Gastroesophageal sphincter (tissue), 4 donors: ENCODE measurements at regions not wholly inside any gene's neighbourhood (a gene's known extent, or its start where the extent isn't known, plus 50 kb on each side); places are given as distances from the start of the nearest gene placed in this dataset.

Experiments used
- ATAC-seq: fragments of 150-250 bp; one replicate; pipeline ENCODE4 v1.9.1; 2016; ENCODE audit warnings: mild to moderate bottlenecking, moderate library complexity
- H3K27ac ChIP-seq, 4 donors: fragments of 200-600 bp; sonication (generic) in 3 of 4; 1 replicate in 3 of 4; 2 replicates in 1 of 4; pipeline ENCODE4 v1.5.1; 2016 to 2019
- H3K27me3 ChIP-seq: fragments of 200-600 bp; sonication (generic); one replicate; pipeline ENCODE4 v1.5.1; 2019
- H3K36me3 ChIP-seq, 2 donors: fragments of 200-600 bp; sonication (generic); one replicate each; pipeline ENCODE4 v1.5.1; 2019; ENCODE audit warnings: control low read depth in 1 of 2
- H3K4me1 ChIP-seq, 3 donors: fragments of 200-600 bp; sonication (generic); 1 replicate in 2 of 3; 2 replicates in 1 of 3; pipeline ENCODE4 v1.5.1; 2016 to 2019; ENCODE audit warnings: control low read depth in 2 of 3
- H3K4me3 ChIP-seq, 2 donors: fragments of 200-600 bp; sonication (generic); one replicate each; pipeline ENCODE4 v1.5.1; 2019; ENCODE audit warnings: mild to moderate bottlenecking in 1 of 2, moderate library complexity in 1 of 2
- H3K9me3 ChIP-seq, 3 donors: fragments of 200-600 bp; sonication (generic); one replicate each; pipeline ENCODE4 v1.5.1; 2017 to 2019; ENCODE audit warnings: control low read depth in 2 of 3
- CTCF ChIP-seq, 4 experiments: fragments of 200-600 bp in 2 of 4; fragments of 450-650 bp in 2 of 4; sonication (generic) in 1 of 4; IDR thresholded peaks; one replicate each; pipeline ENCODE4 v1.5.1; 2017 to 2019; ENCODE audit warnings: antibody characterized with exemption in 4 of 4, mild to moderate bottlenecking in 2 of 4, moderate library complexity in 2 of 4
- EP300 ChIP-seq: sonication (generic); formaldehyde crosslinking; IDR thresholded peaks from one replicate; pipeline ENCODE4 v1.6.1; 2017; ENCODE audit warnings: antibody characterized with exemption, mild to moderate bottlenecking
- POLR2A ChIP-seq, 2 donors: fragments of 450-650 bp; IDR thresholded peaks; one replicate each; pipeline ENCODE4 v1.6.1; 2017; ENCODE audit warnings: antibody characterized with exemption in 2 of 2, mild to moderate bottlenecking in 2 of 2, moderate library complexity in 1 of 2
- POLR2AphosphoS5 ChIP-seq: sonication (generic); formaldehyde crosslinking; IDR thresholded peaks from one replicate; pipeline ENCODE4 v1.6.1; 2017; ENCODE audit warnings: antibody characterized with exemption
- WGBS, 2 donors: methylation state at CpG; one replicate each; pipeline ENCODE4 v1.1.5; 2018; ENCODE audit warnings: low coverage in 1 of 2; 5-methylcytosine and 5-hydroxymethylcytosine counted together

- WGBS, 2 donors: 18 to 55% methylated on average over 2 to 3 of the region's 3 CpGs
- peak overlapping the region in 1 of 4 donors; percentile 27 for H3K27ac ChIP-seq
- TF ChIP-seq POLR2AphosphoS5 (no peak), POLR2A (IDR thresholded peaks at IDR 0.05) (no peak), CTCF (IDR thresholded peaks at IDR 0.05) (no peak), EP300 (no peak)
- H3K27me3 ChIP-seq: no peaks in the 10 kb centered on the region
- H3K4me1 ChIP-seq: peaks cover 0 to 33% (median 17%) of the 10 kb centered on the region in 3 donors
- ATAC-seq: no peak
- H3K36me3 ChIP-seq: no peaks in the 10 kb centered on the region
- H3K9me3 ChIP-seq: no peaks in the 10 kb centered on the region
- H3K4me3 ChIP-seq: no peak overlapping the region
Measured at GRCh38 chr11:27218421-27219038, 144.5 kb downstream of the CCDC34 start.

GRCh38 chr11:27217948-27218420 lies 145.0 kb downstream of the CCDC34 start:
- H3K4me3 ChIP-seq: no peak overlapping the region
- no CpG with 5 or more reads among the region's 1 CpG for WGBS, 2 donors
- no peaks in the 10 kb centered on the region for H3K27me3 ChIP-seq
- peak overlapping the region in 1 of 4 donors; percentile 27 for H3K27ac ChIP-seq
- H3K4me1 ChIP-seq: peaks cover 0 to 38% (median 22%) of the 10 kb centered on the region in 3 donors
- TF ChIP-seq CTCF (IDR thresholded peaks at IDR 0.05): no peak
- no peak for TF ChIP-seq EP300
- no peak for TF ChIP-seq POLR2A (IDR thresholded peaks at IDR 0.05)
- TF ChIP-seq POLR2AphosphoS5: no peak
- no peaks in the 10 kb centered on the region for H3K36me3 ChIP-seq
- H3K9me3 ChIP-seq: no peaks in the 10 kb centered on the region
- peak; percentile 57 for ATAC-seq

- H3K27me3 ChIP-seq: no peaks in the 10 kb centered on the region
- no peak overlapping the region for H3K27ac ChIP-seq
- H3K4me3 ChIP-seq: no peak overlapping the region
- no peak for ATAC-seq
- 29 to 41% methylated on average over 1 to 2 of the region's 2 CpGs for WGBS, 2 donors
- no peak for TF ChIP-seq POLR2AphosphoS5
- no peak for TF ChIP-seq EP300
- no peak for TF ChIP-seq CTCF (IDR thresholded peaks at IDR 0.05)
- TF ChIP-seq POLR2A (IDR thresholded peaks at IDR 0.05): no peak
- H3K4me1 ChIP-seq: peaks cover 0 to 42% (median 22%) of the 10 kb centered on the region in 3 donors
- H3K36me3 ChIP-seq: no peaks in the 10 kb centered on the region
- H3K9me3 ChIP-seq: no peaks in the 10 kb centered on the region
Measured at GRCh38 chr11:27217496-27217895, 145.5 kb downstream of the CCDC34 start.

GRCh38 chr11:27216270-27217149 lies 146.5 kb downstream of the CCDC34 start:
- Histone ChIP-seq H3K36me3 (no peaks in the 10 kb centered on the region), H3K27me3 (no peaks in the 10 kb centered on the region), H3K9me3 (no peaks in the 10 kb centered on the region), H3K27ac (peak overlapping the region in 1 of 4 donors; percentile 19), H3K4me1 (peaks cover 0 to 42% (median 22%) of the 10 kb centered on the region in 3 donors), H3K4me3 (no peak overlapping the region)
- WGBS, 2 donors: 14 to 16% methylated on average over 3 to 5 of the region's 5 CpGs
- ATAC-seq: peak; percentile 64
- TF ChIP-seq POLR2AphosphoS5 (peak; percentile 16), EP300 (no peak), POLR2A (IDR thresholded peaks at IDR 0.05) (no peak), CTCF (IDR thresholded peaks at IDR 0.05) (no peak)
